OCI-LY3 (cell line): ENCODE measurements at regions not wholly inside any gene's neighbourhood (a gene's known extent, or its start where the extent isn't known, plus 50 kb on each side); places are given as distances from the start of the nearest gene placed in this dataset.
"Not testable (repeated sequence)": the region's sequence is repeated elsewhere in the genome, so short reads cannot be mapped to it uniquely, and the experiment has no call there.

Experiments used
- H2AFZ ChIP-seq: fragments of 200-600, 300-600 bp; shearing (Covaris generic); 2 replicates; pipeline ENCODE4 v1.6.0; 2014; ENCODE audit warnings: antibody characterized with exemption, low read depth, low read length
- H3K27ac ChIP-seq: fragments of 200-600, 300-600 bp; sonication (generic); 2 replicates; pipeline ENCODE4 v1.5.1; 2014; ENCODE audit warnings: mild to moderate bottlenecking, low read length, moderate library complexity, mixed read lengths
- H3K27me3 ChIP-seq: fragments of 200-600, 300-600 bp; sonication (generic); 2 replicates; pipeline ENCODE4 v1.6.1; 2014; ENCODE audit warnings: low read depth, low read length, mixed read lengths
- H3K36me3 ChIP-seq: fragments of 200-600, 300-600 bp; sonication (generic); replicated peaks from 2 replicates; pipeline ENCODE3; 2014; ENCODE audit warnings: low read depth, low read length, mixed read lengths
- H3K4me1 ChIP-seq: fragments of 300-600, 200-600 bp; sonication (generic); 2 replicates; pipeline ENCODE4 v1.6.1; 2014; ENCODE audit warnings: low read length, mixed read lengths
- H3K4me2 ChIP-seq: fragments of 200-600, 300-600 bp; sonication (generic); 2 replicates; pipeline ENCODE4 v1.6.1; 2014; ENCODE audit warnings: low read length, mixed read lengths
- H3K4me3 ChIP-seq: fragments of 300-600, 200-600 bp; sonication (generic); 2 replicates; pipeline ENCODE4 v1.5.1; 2014; ENCODE audit warnings: antibody characterized with exemption, mild to moderate bottlenecking, low read length, moderate library complexity
- H3K79me2 ChIP-seq: fragments of 300-600, 200-600 bp; shearing (Covaris generic); 2 replicates; pipeline ENCODE4 v1.6.1; 2014; ENCODE audit warnings: mild to moderate bottlenecking, low read length, mixed read lengths
- H3K9ac ChIP-seq: fragments of 300-600, 200-600 bp; shearing (Covaris generic); 2 replicates; pipeline ENCODE4 v1.6.0; 2014; ENCODE audit warnings: mild to moderate bottlenecking, low read length, moderate library complexity
- H3K9me3 ChIP-seq: fragments of 200-600, 300-600 bp; shearing (Covaris generic); 2 replicates; pipeline ENCODE4 v1.6.1; 2014; ENCODE audit warnings: low read length, mixed read lengths; ENCODE audit not compliant: insufficient read depth
- H4K20me1 ChIP-seq: fragments of 200-600, 300-600 bp; sonication (generic); 2 replicates; pipeline ENCODE4 v1.6.1; 2016; ENCODE audit warnings: low read length, mixed read lengths; ENCODE audit not compliant: insufficient read depth
- CTCF ChIP-seq: fragments of 200-600, 300-600 bp; sonication (generic); IDR thresholded peaks from 2 replicates; pipeline ENCODE4 v1.5.1; 2014; ENCODE audit warnings: antibody characterized with exemption, low read length, low read depth
- EZH2phosphoT487 ChIP-seq: fragments of 200-600 bp; shearing (Covaris generic); IDR thresholded peaks from 2 replicates; pipeline ENCODE4 v1.6.1; 2018; ENCODE audit warnings: antibody characterized with exemption, mixed run types, low read depth

- no peaks in the 10 kb centered on the region for H3K9me3 ChIP-seq
- H2AFZ ChIP-seq, result no peak overlapping the region
- no peaks in the 10 kb centered on the region for H3K4me1 ChIP-seq
- H3K27me3 ChIP-seq, result no peaks in the 10 kb centered on the region
- no peaks in the 10 kb centered on the region for H3K36me3 ChIP-seq
- no peak overlapping the region for H3K27ac ChIP-seq
- no peak overlapping the region for H3K4me3 ChIP-seq
- H3K79me2 ChIP-seq, result no peaks in the 10 kb centered on the region
- no peaks in the 10 kb centered on the region for H4K20me1 ChIP-seq
- H3K4me2 ChIP-seq, result no peak overlapping the region
- TF ChIP-seq EZH2phosphoT487 (no peak), CTCF (no peak)
- no peak overlapping the region for H3K9ac ChIP-seq
These were observed 83.2 kb upstream of the KIF5B start for GRCh38 chr10:32139223-32140073.

- not testable (repeated sequence) for H3K27ac ChIP-seq, H3K9ac ChIP-seq, H3K4me1 ChIP-seq, H4K20me1 ChIP-seq, H3K9me3 ChIP-seq, H3K4me3 ChIP-seq, H3K79me2 ChIP-seq, H3K36me3 ChIP-seq, H3K27me3 ChIP-seq, H2AFZ ChIP-seq, H3K4me2 ChIP-seq
These were observed 80.7 kb upstream of the KIF5B start for GRCh38 chr10:32136927-32137326.

GRCh38 chr10:32135796-32136195, 79.6 kb upstream of the KIF5B start:
- not testable (repeated sequence) for H3K27ac ChIP-seq, H2AFZ ChIP-seq, H3K4me3 ChIP-seq, H3K4me2 ChIP-seq, H3K27me3 ChIP-seq, H3K36me3 ChIP-seq, H3K4me1 ChIP-seq, H3K9ac ChIP-seq, H3K9me3 ChIP-seq, H4K20me1 ChIP-seq, H3K79me2 ChIP-seq

GRCh38 chr10:32132357-32132946, 76.2 kb upstream of the KIF5B start:
- H4K20me1 ChIP-seq, result no peaks in the 10 kb centered on the region
- H3K27ac ChIP-seq, result no peak overlapping the region
- no peaks in the 10 kb centered on the region for H3K79me2 ChIP-seq
- H3K4me1 ChIP-seq, result no peaks in the 10 kb centered on the region
- no peak overlapping the region for H2AFZ ChIP-seq
- no peak overlapping the region for H3K4me2 ChIP-seq
- no peak for TF ChIP-seq EZH2phosphoT487
- no peak for TF ChIP-seq CTCF
- H3K9ac ChIP-seq, result no peak overlapping the region
- no peaks in the 10 kb centered on the region for H3K9me3 ChIP-seq
- no peaks in the 10 kb centered on the region for H3K27me3 ChIP-seq
- H3K36me3 ChIP-seq, result no peaks in the 10 kb centered on the region
- no peak overlapping the region for H3K4me3 ChIP-seq

- Histone ChIP-seq H3K4me2 (no peak overlapping the region), H3K79me2 (no peaks in the 10 kb centered on the region), H3K36me3 (no peaks in the 10 kb centered on the region), H4K20me1 (no peaks in the 10 kb centered on the region), H3K4me3 (no peak overlapping the region), H2AFZ (no peak overlapping the region), H3K4me1 (no peaks in the 10 kb centered on the region), H3K27me3 (no peaks in the 10 kb centered on the region), H3K27ac (no peak overlapping the region), H3K9ac (no peak overlapping the region), H3K9me3 (no peaks in the 10 kb centered on the region)
- TF ChIP-seq EZH2phosphoT487, result no peak
- no peak for TF ChIP-seq CTCF
These were observed 75.2 kb upstream of the KIF5B start for GRCh38 chr10:32131388-32131787.
